ENCODE measurements at regions not wholly inside any gene's neighbourhood (a gene's known extent, or its start where the extent isn't known, plus 50 kb on each side); places are given as distances from the start of the nearest gene placed in this dataset.

GRCh38 chr1:177442584-177442983 is 271.8 kb downstream of the BRINP2 start:
- no peaks in the 10 kb centered on the region for H4K20me1 ChIP-seq (ENCODE audit: insufficient read depth, low read length)
- ATAC-seq (no peak), DNase-seq (ENCODE audit: low spot score) (no peak), FAIRE-seq (no peak)
- no peak for TF ChIP-seq MXD1 (CRISPR knock-in tag; IDR thresholded peaks at IDR 0.05)
- TF ChIP-seq SNAI1 (CRISPR knock-in tag; IDR thresholded peaks at IDR 0.05; ENCODE audit: borderline replicate concordance): no peak
- no peak for TF ChIP-seq ZNF34 (CRISPR knock-in tag; IDR thresholded peaks at IDR 0.05; ENCODE audit: borderline replicate concordance)
- intact Hi-C loops (cut with micrococcal nuclease; ENCODE audit: unreplicated experiment) (no loop called here), in situ Hi-C loops (cut with HindIII; ENCODE audit: extremely low pct_ligation_motif_present, low pct_unique_long_range_greater_than_20kb) (no loop called here)
- ChIA-PET CTCF (ENCODE audit: low intra/inter-chr PET ratio, low total read pairs) (no interaction called here), POLR2A (no interaction called here)
- no peaks in the 10 kb centered on the region for H3K36me3 ChIP-seq (replicated peaks in 1 of 2; ENCODE audit: control insufficient read depth in 1 of 2, insufficient read depth in 2 of 2, low read length in 2 of 2)
- no peaks in the 10 kb centered on the region; a peak in 1 of 5 replicates for H3K27me3 ChIP-seq (ENCODE audit: control insufficient read depth in 1 of 2, insufficient read depth in 2 of 2, low read length in 2 of 2)
- no peaks in the 10 kb centered on the region for H3K4me1 ChIP-seq (ENCODE audit: insufficient read depth, low read length)
- no TSS peak for BruUV-seq (replicated peaks)
- no peaks in the 10 kb centered on the region for H3K79me2 ChIP-seq (ENCODE audit: insufficient read depth, low read length)
- WGBS (ENCODE audit: low lambda C conversion rate): 14% methylated on average over 6 of the region's 6 CpGs
- no peak overlapping the region for H3K27ac ChIP-seq (ENCODE audit: extremely low read length, insufficient read depth, low read length)
- H3K4me3 ChIP-seq (replicated peaks in 1 of 3; ENCODE audit: insufficient read depth in 1 of 3, low read depth in 2 of 3, low read length in 3 of 3): no peak overlapping the region
- no peak overlapping the region for H3K4me2 ChIP-seq (ENCODE audit: low read depth, low read length)
- no peak overlapping the region for H3K9ac ChIP-seq (ENCODE audit: insufficient read depth, low read depth, low read length)
- H3K9me3 ChIP-seq (ENCODE audit: low read length): no peaks in the 10 kb centered on the region
- H2AFZ ChIP-seq (ENCODE audit: low read length): no peak overlapping the region

- no peak for TF ChIP-seq TEAD3 (CRISPR knock-in tag; optimal IDR thresholded peaks at IDR 0.05; ENCODE audit: borderline replicate concordance)
- no peak for TF ChIP-seq MIER3 (CRISPR knock-in tag; IDR thresholded peaks at IDR 0.05; ENCODE audit: borderline replicate concordance)
- TF ChIP-seq KAT8 (CRISPR knock-in tag; IDR thresholded peaks at IDR 0.05): no peak
- TF ChIP-seq NAIF1 (CRISPR knock-in tag; IDR thresholded peaks at IDR 0.05; ENCODE audit: borderline replicate concordance): no peak
- no peak for TF ChIP-seq JUN (CRISPR knock-in tag; IDR thresholded peaks at IDR 0.05)
- no peak for TF ChIP-seq ZNF563 (CRISPR knock-in tag; IDR thresholded peaks at IDR 0.05)
- TF ChIP-seq YEATS4 (CRISPR knock-in tag; IDR thresholded peaks at IDR 0.05; ENCODE audit: borderline replicate concordance): no peak
- FAIRE-seq: no peak
- Histone ChIP-seq H3K4me3 (replicated peaks in 1 of 3; ENCODE audit: insufficient read depth in 1 of 3, low read depth in 2 of 3, low read length in 3 of 3) (no peak overlapping the region), H2AFZ (ENCODE audit: low read length) (no peak overlapping the region), H3K36me3 (replicated peaks in 1 of 2; ENCODE audit: control insufficient read depth in 1 of 2, insufficient read depth in 2 of 2, low read length in 2 of 2) (no peaks in the 10 kb centered on the region), H3K4me1 (ENCODE audit: insufficient read depth, low read length) (no peaks in the 10 kb centered on the region), H3K79me2 (ENCODE audit: insufficient read depth, low read length) (no peaks in the 10 kb centered on the region), H3K4me2 (ENCODE audit: low read depth, low read length) (no peak overlapping the region), H4K20me1 (ENCODE audit: insufficient read depth, low read length) (no peaks in the 10 kb centered on the region), H3K27ac (ENCODE audit: extremely low read length, insufficient read depth, low read length) (no peak overlapping the region), H3K9ac (ENCODE audit: insufficient read depth, low read depth, low read length) (no peak overlapping the region), H3K27me3 (ENCODE audit: control insufficient read depth in 1 of 2, insufficient read depth in 2 of 2, low read length in 2 of 2) (no peaks in the 10 kb centered on the region; a peak in 1 of 5 replicates), H3K9me3 (ENCODE audit: low read length) (no peaks in the 10 kb centered on the region)
- intact Hi-C loops (cut with micrococcal nuclease; ENCODE audit: unreplicated experiment) (no loop called here), in situ Hi-C loops (cut with HindIII; ENCODE audit: extremely low pct_ligation_motif_present, low pct_unique_long_range_greater_than_20kb) (no loop called here)
- no TSS peak for BruUV-seq (replicated peaks)
- ChIA-PET CTCF (ENCODE audit: low intra/inter-chr PET ratio, low total read pairs) (no interaction called here), POLR2A (no interaction called here)
- DNase-seq (ENCODE audit: low spot score): no peak
- no peak for ATAC-seq
- WGBS (ENCODE audit: low lambda C conversion rate): 3% methylated on average over 1 of the region's 1 CpG
Observed at GRCh38 chr1:177441281-177441680, 270.5 kb downstream of the BRINP2 start.

All from HepG2 (cell line).